GM12872 (cell line): ENCODE measurements at regions not wholly inside any gene's neighbourhood (a gene's known extent, or its start where the extent isn't known, plus 50 kb on each side); places are given as distances from the start of the nearest gene placed in this dataset.

Experiments
- CTCF ChIP-seq: IDR thresholded peaks from 3 replicates; pipeline ENCODE4 v1.5.1; 2011; ENCODE audit warnings: low read depth, mild to moderate bottlenecking, low read length, moderate library complexity; ENCODE audit not compliant: insufficient read depth

- no peak for TF ChIP-seq CTCF
These were observed 61.6 kb upstream of the RNF32 start for GRCh38 chr7:156578978-156579430.

- no peak for TF ChIP-seq CTCF
These were observed 62.0 kb upstream of the RNF32 start for GRCh38 chr7:156578578-156578940.

GRCh38 chr7:156577645-156578577 lies 62.7 kb upstream of the RNF32 start:
- no peak for TF ChIP-seq CTCF

- no peak for TF ChIP-seq CTCF
These were observed 64.1 kb upstream of the RNF32 start for GRCh38 chr7:156576216-156577058.

GRCh38 chr7:156568258-156568657 lies 72.3 kb upstream of the RNF32 start:
- no peak for TF ChIP-seq CTCF

GRCh38 chr7:156566812-156567549 lies 73.6 kb upstream of the RNF32 start:
- TF ChIP-seq CTCF: no peak

GRCh38 chr7:156560696-156561095 lies 79.9 kb upstream of the RNF32 start:
- TF ChIP-seq CTCF: no peak
